Testis (tissue), 2 donors: ENCODE measurements at regions not wholly inside any gene's neighbourhood (a gene's known extent, or its start where the extent isn't known, plus 50 kb on each side); places are given as distances from the start of the nearest gene placed in this dataset.

Experiments used
- CTCF ChIP-seq, 3 experiments: fragments of 450-650 bp in 2 of 3; fragments of 200-600 bp in 1 of 3; sonication (generic) in 1 of 3; IDR thresholded peaks; one replicate each; pipeline ENCODE4 v1.5.1; 2016 to 2019; ENCODE audit warnings: antibody characterized with exemption in 3 of 3, mild to moderate bottlenecking in 2 of 3, moderate library complexity in 1 of 3
- POLR2A ChIP-seq: fragments of 450-650 bp; IDR thresholded peaks from one replicate; pipeline ENCODE4 v1.6.1; 2017; ENCODE audit warnings: antibody characterized with exemption, mild to moderate bottlenecking, moderate library complexity

DNA sequence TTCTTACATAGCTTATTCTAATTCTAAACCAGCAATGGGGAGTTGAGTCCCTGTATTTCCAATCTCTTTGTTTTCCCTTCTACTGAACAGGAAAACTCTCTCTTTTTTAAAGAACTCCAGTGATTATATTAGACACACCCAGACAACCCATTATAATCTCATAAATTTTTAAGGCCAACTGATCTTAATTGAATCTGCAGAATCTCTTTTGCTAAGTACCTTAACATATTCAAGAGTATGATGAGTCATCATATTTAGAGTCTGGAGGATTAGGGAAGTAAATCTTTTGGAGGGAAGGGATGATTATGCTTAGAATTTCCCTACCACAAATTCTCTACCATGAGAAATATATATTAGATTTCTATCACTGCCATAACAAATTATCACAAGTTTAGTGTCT lies 705.1 kb downstream of the CENPC start:
- TF ChIP-seq CTCF (IDR thresholded peaks at IDR 0.05) (no peak), POLR2A (no peak)
